Fibroblast of lung (primary cell): ENCODE measurements at regions not wholly inside any gene's neighbourhood (a gene's known extent, or its start where the extent isn't known, plus 50 kb on each side); places are given as distances from the start of the nearest gene placed in this dataset.

Experiments used
- DNase-seq, 2 donors: peaks; one replicate each; pipeline versions ENCODE4 v3.0.0 to v3.0.0-alpha.2; 2010; ENCODE audit warnings: low read depth in 2 of 2
- H2AFZ ChIP-seq: 2 replicates; pipeline ENCODE4 v1.5.1; 2012; ENCODE audit warnings: low read length, control low read depth, inconsistent platforms
- H3K27ac ChIP-seq: 2 replicates; pipeline ENCODE4 v1.5.1; 2011; ENCODE audit warnings: low read length, control low read depth; ENCODE audit not compliant: insufficient read depth
- H3K27me3 ChIP-seq: 2 replicates; pipeline ENCODE4 v1.5.1; 2011; ENCODE audit warnings: mild to moderate bottlenecking, low read length; ENCODE audit not compliant: control insufficient read depth, insufficient read depth
- H3K36me3 ChIP-seq: 2 replicates; pipeline ENCODE4 v1.5.1; 2011; ENCODE audit warnings: low read length; ENCODE audit not compliant: control insufficient read depth, insufficient read depth
- H3K4me1 ChIP-seq: 2 replicates; pipeline ENCODE4 v1.5.1; 2011; ENCODE audit warnings: low read length; ENCODE audit not compliant: control insufficient read depth, insufficient read depth; ENCODE audit errors: extremely low read depth
- H3K4me2 ChIP-seq: 2 replicates; pipeline ENCODE4 v1.5.1; 2011; ENCODE audit warnings: low read length, control low read depth; ENCODE audit not compliant: insufficient read depth; ENCODE audit errors: extremely low read depth
- H3K4me3 ChIP-seq, 4 experiments: fragments of 200-600 bp in 1 of 4; sonication (generic) in 1 of 4; replicated peaks in 1 of 4; 2 replicates each; pipeline ENCODE4 v1.5.1; 2011 to 2016; ENCODE audit warnings: low read length in 4 of 4, low read depth in 3 of 4, mild to moderate bottlenecking in 3 of 4, control low read depth in 2 of 4, inconsistent platforms in 1 of 4, mixed read lengths in 1 of 4; ENCODE audit not compliant: insufficient read depth in 1 of 4; ENCODE audit errors: control extremely low read depth in 1 of 4
- H3K79me2 ChIP-seq: 2 replicates; pipeline ENCODE4 v1.5.1; 2012; ENCODE audit warnings: mild to moderate bottlenecking, low read length, inconsistent platforms; ENCODE audit not compliant: control insufficient read depth, insufficient read depth
- H3K9ac ChIP-seq: 2 replicates; pipeline ENCODE4 v1.5.1; 2011; ENCODE audit warnings: mild to moderate bottlenecking, low read length, control low read depth; ENCODE audit not compliant: insufficient read depth
- H3K9me3 ChIP-seq: 2 replicates; pipeline ENCODE4 v1.5.1; 2012; ENCODE audit warnings: low read depth, low read length; ENCODE audit not compliant: control insufficient read depth, insufficient read depth
- H4K20me1 ChIP-seq: 2 replicates; pipeline ENCODE4 v1.5.1; 2011; ENCODE audit warnings: low read length; ENCODE audit not compliant: control insufficient read depth, insufficient read depth; ENCODE audit errors: extremely low read depth
- EZH2 ChIP-seq: IDR thresholded peaks from 2 replicates; pipeline ENCODE4 v1.5.1; 2012; ENCODE audit warnings: low read length, control low read depth, mild to moderate bottlenecking; ENCODE audit errors: missing control alignments
- TF ChIP-seq, protein P1 (sequence below), 2 donors: IDR thresholded peaks in 1 of 2; conservative IDR thresholded peaks in 1 of 2; 1 replicate in 1 of 2; 2 replicates in 1 of 2; pipeline ENCODE4 v1.5.1; 2011 to 2012; ENCODE audit warnings: low read length in 2 of 2, control low read depth in 1 of 2, inconsistent platforms in 1 of 2, low read depth in 1 of 2, mild to moderate bottlenecking in 1 of 2

DNA sequence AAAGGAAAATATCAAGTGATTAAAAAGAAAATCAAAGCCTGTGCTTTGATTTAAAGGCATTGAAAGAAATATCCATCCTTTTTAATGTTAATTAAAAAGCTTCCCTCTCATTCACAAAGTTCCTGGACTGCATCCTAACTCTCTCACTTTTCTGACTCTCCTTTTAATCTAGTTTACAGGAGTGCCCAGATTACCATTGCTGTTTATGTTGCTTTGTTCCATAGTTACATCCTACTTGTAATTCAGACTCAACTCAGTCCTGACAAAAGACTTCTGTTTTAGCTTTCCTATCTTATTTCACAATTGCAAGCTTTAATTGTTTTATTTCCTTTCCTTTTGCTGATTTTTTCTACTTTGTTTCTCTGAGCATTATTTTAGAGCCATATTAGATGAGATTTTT is 160.7 kb upstream of the DTNA start:
- DNase-seq = no peak
- H3K9me3 ChIP-seq = no peaks in the 10 kb centered on the region
- no peak overlapping the region for H3K4me3 ChIP-seq
- H2AFZ ChIP-seq = no peak overlapping the region
- H3K9ac ChIP-seq = no peak overlapping the region
- H3K4me1 ChIP-seq = no peaks in the 10 kb centered on the region
- H3K27me3 ChIP-seq = no peaks in the 10 kb centered on the region
- no peak overlapping the region for H3K4me2 ChIP-seq
- no peaks in the 10 kb centered on the region for H4K20me1 ChIP-seq
- TF ChIP-seq EZH2 = no peak
- TF ChIP-seq, protein P1, sequence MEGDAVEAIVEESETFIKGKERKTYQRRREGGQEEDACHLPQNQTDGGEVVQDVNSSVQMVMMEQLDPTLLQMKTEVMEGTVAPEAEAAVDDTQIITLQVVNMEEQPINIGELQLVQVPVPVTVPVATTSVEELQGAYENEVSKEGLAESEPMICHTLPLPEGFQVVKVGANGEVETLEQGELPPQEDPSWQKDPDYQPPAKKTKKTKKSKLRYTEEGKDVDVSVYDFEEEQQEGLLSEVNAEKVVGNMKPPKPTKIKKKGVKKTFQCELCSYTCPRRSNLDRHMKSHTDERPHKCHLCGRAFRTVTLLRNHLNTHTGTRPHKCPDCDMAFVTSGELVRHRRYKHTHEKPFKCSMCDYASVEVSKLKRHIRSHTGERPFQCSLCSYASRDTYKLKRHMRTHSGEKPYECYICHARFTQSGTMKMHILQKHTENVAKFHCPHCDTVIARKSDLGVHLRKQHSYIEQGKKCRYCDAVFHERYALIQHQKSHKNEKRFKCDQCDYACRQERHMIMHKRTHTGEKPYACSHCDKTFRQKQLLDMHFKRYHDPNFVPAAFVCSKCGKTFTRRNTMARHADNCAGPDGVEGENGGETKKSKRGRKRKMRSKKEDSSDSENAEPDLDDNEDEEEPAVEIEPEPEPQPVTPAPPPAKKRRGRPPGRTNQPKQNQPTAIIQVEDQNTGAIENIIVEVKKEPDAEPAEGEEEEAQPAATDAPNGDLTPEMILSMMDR (conservative IDR thresholded peaks at IDR 0.05 in 1 of 2, IDR thresholded peaks at IDR 0.05 in 1 of 2; ENCODE audit: low read depth in 1 of 2, low read length in 2 of 2) = no peak
- H3K79me2 ChIP-seq = no peaks in the 10 kb centered on the region
- H3K36me3 ChIP-seq = no peaks in the 10 kb centered on the region
- no peak overlapping the region for H3K27ac ChIP-seq

DNA sequence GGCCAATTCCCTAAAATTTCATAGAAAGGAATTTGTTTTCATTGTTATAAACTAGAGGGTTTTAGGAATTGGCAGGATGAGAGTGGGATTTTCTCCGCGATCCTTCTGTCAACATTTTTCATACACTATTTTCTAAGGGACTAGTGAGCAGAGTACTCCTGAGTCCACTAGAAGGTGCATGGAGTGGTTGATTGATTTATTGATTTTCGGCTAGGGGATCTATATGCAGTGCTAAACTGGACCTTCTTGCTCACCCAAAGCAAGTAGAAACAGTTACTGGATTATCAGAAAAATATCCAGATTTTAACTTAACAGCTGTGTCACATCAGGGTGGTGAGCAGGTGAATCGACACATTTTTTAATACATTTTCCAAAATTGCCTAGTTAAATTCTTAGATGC is 159.9 kb upstream of the DTNA start:
- no peak for TF ChIP-seq EZH2
- TF ChIP-seq, protein P1 (conservative IDR thresholded peaks at IDR 0.05 in 1 of 2, IDR thresholded peaks at IDR 0.05 in 1 of 2; ENCODE audit: low read depth in 1 of 2, low read length in 2 of 2) = no peak
- Histone ChIP-seq H3K4me2 (no peak overlapping the region), H3K4me3 (no peak overlapping the region), H4K20me1 (no peaks in the 10 kb centered on the region), H3K9ac (no peak overlapping the region), H3K27ac (no peak overlapping the region), H2AFZ (no peak overlapping the region), H3K4me1 (no peaks in the 10 kb centered on the region), H3K27me3 (no peaks in the 10 kb centered on the region), H3K79me2 (no peaks in the 10 kb centered on the region), H3K9me3 (no peaks in the 10 kb centered on the region), H3K36me3 (no peaks in the 10 kb centered on the region)
- no peak for DNase-seq

DNA sequence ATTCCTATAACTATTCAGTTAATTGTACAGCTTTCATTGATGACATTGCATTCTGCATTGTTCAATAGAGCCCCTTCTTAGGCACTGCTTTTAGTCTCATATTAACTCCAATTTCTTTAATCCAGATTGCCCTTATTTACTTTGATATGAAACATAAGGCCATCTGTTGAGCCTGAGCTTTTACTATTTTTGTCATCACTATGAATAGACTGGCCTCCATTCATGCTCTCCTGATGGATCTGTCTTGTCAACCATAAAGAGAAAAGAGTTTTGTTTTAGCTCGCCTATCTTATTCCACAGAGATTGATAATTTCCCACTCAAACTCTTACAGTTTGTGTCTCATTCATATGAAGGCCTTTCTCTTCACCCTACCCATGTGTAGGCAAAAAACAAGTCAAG is 159.2 kb upstream of the DTNA start:
- H3K36me3 ChIP-seq = no peaks in the 10 kb centered on the region
- TF ChIP-seq, protein P1 (conservative IDR thresholded peaks at IDR 0.05 in 1 of 2, IDR thresholded peaks at IDR 0.05 in 1 of 2; ENCODE audit: low read depth in 1 of 2, low read length in 2 of 2) = no peak
- no peak for TF ChIP-seq EZH2
- H3K79me2 ChIP-seq = no peaks in the 10 kb centered on the region
- H3K27ac ChIP-seq = no peak overlapping the region
- H3K9me3 ChIP-seq = no peaks in the 10 kb centered on the region
- no peaks in the 10 kb centered on the region for H4K20me1 ChIP-seq
- no peaks in the 10 kb centered on the region for H3K27me3 ChIP-seq
- H3K4me2 ChIP-seq = no peak overlapping the region
- no peak for DNase-seq
- no peak overlapping the region for H3K4me3 ChIP-seq
- H3K9ac ChIP-seq = no peak overlapping the region
- H3K4me1 ChIP-seq = no peaks in the 10 kb centered on the region
- H2AFZ ChIP-seq = no peak overlapping the region
